NCI-H69 (cell line): ENCODE measurements at regions not wholly inside any gene's neighbourhood (a gene's known extent, or its start where the extent isn't known, plus 50 kb on each side); places are given as distances from the start of the nearest gene placed in this dataset.
"Not testable (repeated sequence)": the region's sequence is repeated elsewhere in the genome, so short reads cannot be mapped to it uniquely, and the experiment has no call there.

ENCODE experiments used
- DNase-seq: peaks from one replicate; lab custom pipeline; 2025; lab: John Stamatoyannopoulos, UW

DNA sequence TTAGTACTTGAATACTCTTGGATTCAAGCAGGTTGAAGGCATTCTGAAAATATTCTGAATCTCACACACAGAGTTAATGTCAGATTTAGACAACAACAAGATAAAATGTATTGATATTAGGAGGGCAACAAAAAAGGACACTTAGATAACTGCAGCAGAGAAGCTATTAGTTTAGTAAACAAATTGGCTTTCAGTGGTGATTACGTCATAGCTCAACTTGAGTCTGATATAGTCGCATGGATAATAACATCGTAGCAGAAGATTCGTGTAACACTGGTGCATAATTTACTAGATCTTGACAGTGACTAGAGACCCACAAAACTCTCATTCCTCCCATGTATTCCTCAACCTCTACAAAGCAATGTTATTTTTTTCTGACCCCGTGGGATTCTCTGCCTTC lies 268.3 kb downstream of the KCNJ2 start:
- DNase-seq, result peak; percentile 2

- no peak for DNase-seq
Measured at GRCh38 chr17:70446446-70446845, 277.1 kb downstream of the KCNJ2 start.

- no peak for DNase-seq
Measured at GRCh38 chr17:70447588-70447987, 278.3 kb downstream of the KCNJ2 start.

- not testable (repeated sequence) for DNase-seq
Measured at GRCh38 chr17:70453075-70453474, 283.7 kb downstream of the KCNJ2 start.

DNA sequence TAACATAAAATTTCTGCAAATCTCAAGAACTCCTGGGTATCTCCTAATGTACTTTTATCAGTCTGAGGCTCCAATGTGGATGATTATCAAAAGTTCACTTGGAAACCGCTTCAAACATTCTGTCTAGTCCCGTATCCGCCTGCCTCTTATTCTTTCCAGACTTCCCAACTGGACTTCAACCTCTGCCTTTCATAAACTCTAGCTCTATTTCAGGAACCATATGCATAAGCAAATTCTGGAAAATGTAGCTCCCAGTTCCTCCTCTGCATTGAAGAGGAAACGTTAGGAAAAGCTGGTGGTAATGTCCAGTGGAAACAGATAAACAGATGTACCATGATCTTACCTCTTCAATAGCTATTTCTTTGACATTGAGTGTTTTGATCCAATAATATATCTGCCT lies 285.0 kb downstream of the KCNJ2 start:
- DNase-seq, result no peak

DNA sequence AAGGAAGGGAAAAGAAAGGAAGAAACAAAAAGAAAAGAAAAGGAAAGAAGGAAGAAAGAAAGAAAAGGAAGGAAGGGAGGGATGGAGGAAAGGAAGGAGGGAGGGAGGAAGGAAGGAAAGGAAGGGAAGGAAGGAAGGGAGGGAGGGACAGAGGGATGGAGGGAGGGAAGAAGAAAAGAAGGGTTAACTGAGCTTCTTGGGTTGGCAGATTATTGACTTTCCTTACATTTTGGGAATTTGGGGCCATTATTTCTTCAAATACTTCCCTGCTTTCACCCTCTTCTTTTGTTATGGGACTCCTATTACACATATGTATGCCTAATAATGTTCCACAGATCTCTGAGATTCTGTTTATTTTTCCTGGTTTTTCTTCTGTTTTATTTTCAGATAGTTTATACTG lies 285.6 kb downstream of the KCNJ2 start:
- no peak for DNase-seq

- no peak for DNase-seq
Measured at GRCh38 chr17:70464995-70465394, 295.7 kb downstream of the KCNJ2 start.

DNA sequence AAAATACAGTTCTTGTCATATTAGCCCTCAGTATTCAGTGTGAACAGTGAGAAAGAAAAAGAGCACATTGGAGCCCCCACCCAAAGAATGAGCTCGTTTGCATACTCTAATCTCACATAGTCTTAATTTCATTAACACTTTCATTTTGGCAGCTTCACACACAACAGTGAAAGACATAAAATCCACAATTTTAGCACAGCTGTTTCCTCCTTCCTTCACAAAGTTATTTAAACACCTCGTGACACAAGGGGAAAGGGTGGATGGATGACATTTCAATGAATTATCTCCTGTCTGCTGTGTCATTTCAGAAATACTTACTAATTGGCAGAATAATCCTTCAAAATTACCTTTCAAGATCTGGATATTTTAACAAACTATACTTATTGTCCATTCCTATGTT lies 299.3 kb downstream of the KCNJ2 start:
- no peak for DNase-seq

DNA sequence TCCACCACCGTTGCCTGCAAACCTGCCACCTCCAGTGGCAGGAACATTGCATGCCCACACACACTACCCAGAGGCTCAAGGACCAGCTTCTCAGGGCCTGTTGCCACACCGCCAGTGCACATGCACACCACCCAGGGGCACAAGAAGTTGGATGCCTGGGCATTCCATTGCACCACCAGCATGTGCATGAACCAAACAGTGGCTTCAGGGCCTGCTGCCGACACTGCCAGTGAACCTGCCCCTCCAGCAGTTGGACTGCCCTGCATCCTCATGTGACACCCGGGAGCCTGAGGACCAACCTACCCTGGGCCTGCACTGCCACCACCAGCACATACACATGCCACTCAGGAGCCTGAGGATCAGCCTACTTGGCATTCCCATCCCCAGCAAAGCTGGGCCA lies 303.7 kb downstream of the KCNJ2 start:
- DNase-seq, result no peak

DNA sequence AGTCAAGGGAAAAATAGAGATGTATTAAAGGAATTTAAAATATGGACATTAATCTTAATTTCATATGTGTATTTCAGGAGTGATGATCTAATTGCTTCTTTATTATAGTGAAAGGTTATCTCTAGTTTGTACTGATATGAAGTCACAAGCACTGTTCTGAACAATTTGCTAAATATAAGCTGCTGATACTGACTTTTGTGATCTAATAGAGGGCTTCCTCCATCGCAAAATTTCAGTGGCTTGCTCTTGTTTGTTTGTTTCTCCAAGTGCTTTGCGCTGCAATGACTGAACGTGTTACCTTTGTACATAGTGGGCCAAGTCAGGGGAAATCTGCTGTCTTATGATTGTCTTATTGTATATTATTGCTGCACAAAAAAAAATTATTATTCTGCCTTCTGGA lies 307.0 kb downstream of the KCNJ2 start:
- no peak for DNase-seq

GRCh38 chr17:70478902-70479301 lies 309.6 kb downstream of the KCNJ2 start:
- DNase-seq, result no peak

- DNase-seq, result no peak
Measured at GRCh38 chr17:70479779-70480178, 310.4 kb downstream of the KCNJ2 start.

- DNase-seq, result no peak
Measured at GRCh38 chr17:70483624-70484023, 314.3 kb downstream of the KCNJ2 start.

GRCh38 chr17:70484050-70484449 lies 314.7 kb downstream of the KCNJ2 start:
- DNase-seq, result no peak

DNA sequence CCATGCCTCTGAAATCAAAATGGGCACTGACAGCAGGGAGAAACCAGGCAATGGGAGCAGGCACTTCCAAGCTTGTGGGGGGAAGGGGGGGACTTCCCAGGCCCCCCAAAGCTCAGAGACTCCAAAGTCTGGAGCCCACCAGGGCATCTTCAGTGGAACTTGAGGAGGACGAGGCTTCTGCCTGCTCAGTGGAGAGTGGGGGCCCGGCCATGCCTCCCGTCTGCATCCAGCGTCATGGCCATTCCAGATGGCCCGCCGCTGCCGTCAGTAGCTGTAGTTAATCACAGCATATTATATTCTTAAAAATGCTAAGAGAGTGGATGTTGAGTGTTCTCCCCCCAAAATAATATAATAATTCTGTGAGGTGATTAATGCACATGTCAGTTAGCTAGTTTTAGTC lies 315.2 kb downstream of the KCNJ2 start:
- no peak for DNase-seq

DNA sequence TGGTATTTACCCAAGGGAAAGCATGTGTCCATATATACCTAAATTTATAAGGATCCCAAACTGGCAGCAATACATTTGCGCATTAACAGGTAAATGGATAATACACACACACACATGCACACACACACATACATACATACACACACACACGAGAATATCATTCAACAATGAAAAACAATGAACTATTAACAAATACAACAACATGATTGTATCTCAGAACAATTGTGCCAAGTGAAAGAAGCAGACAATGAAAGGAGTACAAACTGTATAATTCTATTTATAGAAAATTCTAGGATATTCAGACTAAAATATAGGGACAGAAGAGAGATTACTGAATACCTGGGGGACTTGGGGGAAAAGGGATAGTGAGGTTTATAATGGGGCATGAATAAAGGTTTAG lies 323.0 kb downstream of the KCNJ2 start:
- no peak for DNase-seq

- no peak for DNase-seq
Measured at GRCh38 chr17:70493277-70493874, 324.0 kb downstream of the KCNJ2 start.

GRCh38 chr17:70498631-70499030 lies 329.3 kb downstream of the KCNJ2 start:
- no peak for DNase-seq

DNA sequence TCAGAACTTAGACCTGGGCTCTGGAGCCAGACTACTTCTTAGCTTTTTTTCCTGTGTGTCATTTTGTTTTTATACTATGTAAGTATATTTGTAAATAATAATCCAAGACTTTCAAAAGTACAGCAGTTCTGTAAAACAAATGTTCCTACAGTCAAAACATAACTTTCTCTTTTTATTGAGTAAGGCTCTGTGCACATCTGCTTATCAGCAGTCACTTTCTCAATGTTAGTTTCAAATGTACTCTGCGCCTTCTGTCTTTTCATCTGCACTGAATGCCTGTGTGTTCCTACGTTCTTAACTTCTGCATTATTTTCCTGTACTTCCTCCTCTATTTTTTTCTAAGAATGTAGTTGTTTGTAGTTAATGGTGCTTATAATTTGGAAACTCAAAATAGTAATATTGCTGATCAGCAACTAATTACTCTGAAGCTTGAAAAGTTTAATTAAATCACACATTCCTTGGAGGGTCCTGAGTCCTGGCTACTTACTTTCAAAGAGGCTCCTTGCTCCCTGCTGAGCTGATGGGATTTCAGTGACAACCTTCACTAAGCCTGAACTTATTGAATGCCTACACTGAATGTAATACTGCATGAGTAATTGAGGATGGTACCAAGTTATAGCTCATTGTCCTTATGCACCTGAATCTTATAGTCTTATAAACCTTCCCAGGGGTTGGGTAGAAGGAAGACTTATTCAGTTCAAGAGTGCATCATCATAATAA lies 329.9 kb downstream of the KCNJ2 start:
- DNase-seq, result no peak

DNA sequence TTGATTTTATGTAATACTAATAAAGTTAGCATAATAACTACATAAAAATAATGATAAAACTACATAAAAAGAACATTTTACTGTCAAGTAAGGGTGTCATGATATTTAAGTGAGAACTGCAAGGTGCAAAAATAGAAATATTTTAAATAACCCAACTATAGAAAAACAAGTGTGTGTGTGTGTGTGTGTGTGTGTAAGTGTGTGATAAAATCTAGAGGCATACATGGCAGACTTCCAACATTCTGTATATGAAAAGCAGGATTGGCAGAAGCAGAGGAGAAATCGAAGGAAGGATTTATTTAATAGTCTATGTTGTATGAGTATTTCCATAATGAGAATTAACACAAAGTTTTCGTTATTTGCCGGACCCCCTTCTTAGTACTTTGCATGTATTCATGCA lies 334.1 kb downstream of the KCNJ2 start:
- no peak for DNase-seq

- no peak for DNase-seq
Measured at GRCh38 chr17:70510288-70510687, 341.0 kb downstream of the KCNJ2 start.

GRCh38 chr17:70517816-70518215 lies 348.5 kb downstream of the KCNJ2 start:
- DNase-seq, result no peak

DNA sequence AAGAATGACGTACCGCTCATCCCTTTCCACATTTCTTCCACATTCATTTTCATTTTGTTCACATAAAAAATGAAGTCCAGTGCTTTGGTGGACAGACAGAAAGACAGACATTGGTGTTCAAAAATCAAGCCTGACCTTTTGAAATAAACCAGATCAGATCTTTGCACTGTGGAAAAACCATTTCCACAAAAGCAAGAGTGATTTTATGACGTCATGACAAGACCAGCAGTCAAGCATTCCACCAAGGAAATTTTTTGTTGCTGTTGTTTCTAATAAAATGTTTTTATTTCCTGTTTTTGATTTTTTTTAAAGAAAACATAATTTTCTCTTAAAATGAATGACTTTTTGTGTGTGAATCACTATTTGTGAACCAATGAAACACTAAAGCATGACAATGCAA lies 350.0 kb downstream of the KCNJ2 start:
- no peak for DNase-seq

GRCh38 chr17:70520447-70520846 lies 351.1 kb downstream of the KCNJ2 start:
- DNase-seq, result no peak
